GM19328 (cell line): ENCODE measurements at regions not wholly inside any gene's neighbourhood (a gene's known extent, or its start where the extent isn't known, plus 50 kb on each side); places are given as distances from the start of the nearest gene placed in this dataset.
"Not testable (repeated sequence)": the region's sequence is repeated elsewhere in the genome, so short reads cannot be mapped to it uniquely, and the experiment has no call there.

Experiments
- ATAC-seq: cut with Tn5 transposase; IDR thresholded peaks from one replicate; pipeline ENCODE4 v1.9.1; 2021; ENCODE audit warnings: mild to moderate bottlenecking, moderate library complexity; ENCODE audit not compliant: unreplicated experiment

DNA sequence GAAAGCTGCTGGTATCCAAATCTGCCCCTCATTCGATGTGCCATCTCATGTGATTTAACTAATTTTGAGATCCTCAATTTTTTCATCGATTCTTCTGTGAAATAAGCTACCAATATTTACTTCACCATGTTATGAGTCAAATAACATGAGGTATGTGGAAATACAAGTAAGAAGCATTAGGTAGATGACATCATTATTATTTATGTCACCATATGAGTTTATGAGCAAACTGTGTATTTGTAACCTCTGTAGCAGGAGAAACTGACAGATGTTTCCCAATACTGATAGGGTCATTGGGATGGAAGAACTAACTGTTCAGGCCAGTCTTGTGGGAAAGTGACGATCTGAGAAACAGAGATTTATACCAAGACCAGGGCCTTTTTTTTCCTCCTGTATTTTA lies 229.4 kb upstream of the GOT2 start:
- ATAC-seq = no peak

DNA sequence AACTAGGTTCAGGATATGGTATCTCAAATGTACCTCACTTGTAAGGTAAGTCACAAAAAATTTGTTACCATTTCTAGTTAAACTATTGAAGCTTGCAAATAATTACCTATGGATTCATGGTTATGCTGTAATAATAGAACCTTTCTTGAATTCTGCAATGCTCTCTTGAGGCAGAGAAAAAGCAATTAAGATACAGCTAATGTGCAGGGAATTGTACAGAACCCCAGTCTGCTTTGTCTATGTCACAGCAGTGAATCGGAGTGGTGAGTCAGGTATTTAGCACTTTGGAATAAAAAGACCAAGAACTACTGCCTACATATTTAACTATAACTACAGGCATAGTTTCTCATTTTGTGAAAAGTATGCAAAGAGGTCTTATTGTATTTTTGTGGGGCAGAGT lies 228.7 kb upstream of the GOT2 start:
- no peak for ATAC-seq

DNA sequence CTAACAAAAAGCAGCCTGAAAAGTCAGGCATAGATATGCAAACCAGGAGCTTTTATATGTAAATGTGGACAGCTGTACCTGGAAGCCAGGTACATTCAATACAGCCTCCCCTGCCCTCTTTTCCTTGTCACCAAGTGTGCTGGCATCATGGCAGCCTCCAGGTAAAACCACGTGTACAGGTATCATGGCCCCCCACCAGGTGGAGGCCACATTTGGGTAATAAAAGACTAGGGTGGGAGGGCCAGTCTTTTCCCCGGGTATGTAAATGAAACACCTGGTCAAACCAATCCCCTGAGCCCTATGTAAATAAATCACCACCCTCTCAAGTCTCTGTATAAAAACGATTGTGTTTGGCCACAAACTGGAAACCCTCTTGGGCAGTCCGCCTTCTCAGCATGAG lies 226.4 kb upstream of the GOT2 start:
- no peak for ATAC-seq

DNA sequence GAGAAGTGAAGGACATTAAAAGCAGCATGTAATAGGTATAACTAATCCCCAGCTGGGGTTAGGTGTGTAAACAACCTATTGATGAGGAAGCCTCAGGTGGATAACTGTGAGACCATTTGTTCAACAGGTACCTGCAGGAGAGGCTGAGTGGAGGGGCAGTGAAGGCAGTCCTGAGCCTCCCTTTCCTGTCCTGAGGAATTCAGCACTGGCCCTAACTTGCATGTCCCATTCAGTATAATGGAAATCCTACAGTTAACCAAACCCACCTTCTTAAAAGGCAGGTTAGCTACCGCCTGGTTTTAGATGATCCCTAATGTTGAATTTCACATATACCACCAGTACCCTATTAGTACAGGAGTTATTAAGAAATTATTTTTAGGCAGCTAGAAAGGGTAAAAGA lies 225.9 kb upstream of the GOT2 start:
- ATAC-seq = no peak

DNA sequence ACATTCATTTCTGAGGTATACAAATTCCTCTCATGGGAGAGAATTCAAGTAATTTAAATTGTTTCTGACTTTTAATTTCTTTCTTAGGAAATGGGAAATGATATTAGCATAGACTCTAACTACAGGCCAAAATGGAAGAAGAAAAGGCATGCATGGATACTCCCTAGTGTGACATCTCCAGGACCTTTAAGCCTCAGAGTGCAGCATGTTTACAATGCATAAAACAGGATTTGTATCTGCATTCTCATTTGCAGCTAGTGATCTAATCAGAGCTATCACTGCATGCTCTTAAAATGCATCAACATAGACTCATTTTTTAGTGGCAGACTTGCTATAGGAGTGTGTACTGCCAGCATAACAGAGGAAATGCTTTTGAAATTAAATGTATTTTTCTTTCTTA lies 224.6 kb upstream of the GOT2 start:
- no peak for ATAC-seq

DNA sequence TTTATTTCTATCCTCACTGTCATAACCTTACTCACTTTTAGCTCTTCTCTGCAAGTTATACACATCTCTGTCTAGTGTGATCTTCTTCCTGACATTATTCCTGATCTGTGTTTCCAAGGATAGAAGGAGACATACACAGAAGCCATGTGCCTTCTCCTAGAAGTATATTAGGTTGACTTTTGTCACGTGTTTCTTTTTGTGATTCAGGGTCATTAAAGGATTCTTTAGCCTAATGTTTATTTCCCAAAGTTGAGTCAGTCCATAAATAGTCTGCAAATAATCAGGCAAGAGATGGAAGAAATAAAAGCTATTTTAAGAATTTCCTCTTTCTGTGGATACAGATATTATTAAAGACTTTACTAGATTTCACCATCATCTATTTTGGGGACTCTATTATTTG lies 214.1 kb upstream of the GOT2 start:
- no peak for ATAC-seq

DNA sequence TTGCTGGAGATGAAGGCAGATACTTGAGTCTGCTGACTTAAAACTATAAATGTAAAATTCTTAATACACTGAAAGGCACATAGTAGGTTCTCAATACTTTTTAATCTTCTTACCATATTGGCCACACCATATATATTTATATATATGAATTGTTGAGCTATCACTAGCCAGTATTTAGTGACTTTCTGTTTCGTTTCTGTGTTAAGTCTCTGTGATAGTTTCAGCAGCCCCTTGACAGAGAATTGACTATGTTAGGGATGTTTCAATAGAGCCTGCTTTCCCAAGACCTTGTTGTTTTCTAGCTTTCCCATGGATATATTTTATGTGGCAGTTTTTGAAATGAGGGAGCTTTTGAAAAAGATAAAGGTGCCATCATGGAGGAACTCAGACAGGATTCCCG lies 206.5 kb upstream of the GOT2 start:
- no peak for ATAC-seq

DNA sequence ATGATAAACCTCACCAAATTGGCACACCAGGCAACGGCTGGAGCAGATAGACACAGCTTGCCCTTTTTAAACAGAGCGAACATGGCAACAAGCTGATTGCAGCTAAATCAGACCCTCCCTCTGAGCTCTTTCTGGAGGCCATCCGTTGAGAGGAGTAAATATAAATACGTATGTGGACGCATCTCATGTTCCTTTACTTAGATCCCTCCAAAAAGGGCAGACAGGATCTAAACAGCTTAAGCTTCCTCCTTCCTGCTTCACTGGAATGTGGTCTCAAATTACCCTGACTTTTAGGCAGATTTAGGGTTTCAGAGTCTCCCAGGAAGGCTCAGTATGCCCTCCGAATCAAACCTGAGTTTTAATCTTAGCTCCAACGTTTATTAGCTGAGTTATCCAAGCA lies 204.7 kb upstream of the GOT2 start:
- no peak for ATAC-seq

DNA sequence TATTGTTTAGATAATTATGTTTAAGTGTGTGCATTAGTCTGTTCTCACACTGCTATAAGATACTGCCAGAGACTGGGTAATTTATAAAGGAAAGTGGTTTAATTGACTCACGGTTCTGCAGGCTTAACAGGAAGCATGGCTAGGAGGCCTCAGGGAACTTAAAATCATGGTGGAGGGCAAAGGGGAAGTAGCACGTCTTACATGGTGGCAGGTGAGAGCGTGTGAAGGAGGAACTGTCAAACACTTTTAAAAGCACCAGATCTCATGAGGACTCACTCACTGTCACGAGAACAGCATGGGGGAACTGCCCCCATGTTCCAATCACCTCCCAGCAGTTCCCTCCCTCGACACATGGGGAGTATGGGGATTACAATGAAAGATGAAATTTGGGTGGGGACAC lies 203.5 kb upstream of the GOT2 start:
- ATAC-seq = no peak

DNA sequence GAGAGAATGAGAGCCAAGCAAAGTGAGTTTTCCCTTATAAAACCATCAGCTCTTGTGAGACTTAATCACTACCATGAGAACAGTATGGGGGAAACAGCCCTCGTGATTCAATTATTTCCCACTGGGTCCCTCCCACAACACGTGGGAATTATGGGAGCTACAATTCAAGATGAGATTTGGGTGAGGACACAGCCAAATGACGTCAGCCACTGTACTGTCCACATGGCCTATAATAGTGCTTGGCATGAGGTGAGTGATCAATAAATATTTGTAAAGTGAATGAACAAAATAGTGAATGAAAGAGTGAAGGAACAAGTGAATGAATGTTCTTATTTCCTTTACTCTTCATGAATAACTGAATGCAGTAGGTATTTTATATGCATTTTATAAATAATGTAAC lies 199.1 kb upstream of the GOT2 start:
- no peak for ATAC-seq

DNA sequence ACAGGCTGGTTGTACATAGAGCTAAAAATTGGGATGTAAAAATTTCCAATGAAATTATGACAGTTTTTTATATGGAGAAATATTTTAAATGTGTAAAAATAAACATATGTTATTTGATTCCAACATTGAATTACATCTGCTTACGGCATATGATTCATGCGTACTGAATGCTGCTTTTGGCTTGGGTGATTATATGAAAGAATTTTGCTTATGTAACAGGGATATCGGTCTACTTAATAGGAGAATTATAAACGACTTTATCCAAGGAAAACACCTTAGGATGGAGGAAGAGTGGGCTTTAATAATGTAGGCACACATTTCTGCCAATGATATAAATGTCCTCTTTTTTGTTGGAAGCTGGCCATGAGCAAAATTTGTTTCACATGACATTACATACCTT lies 197.3 kb upstream of the GOT2 start:
- no peak for ATAC-seq

DNA sequence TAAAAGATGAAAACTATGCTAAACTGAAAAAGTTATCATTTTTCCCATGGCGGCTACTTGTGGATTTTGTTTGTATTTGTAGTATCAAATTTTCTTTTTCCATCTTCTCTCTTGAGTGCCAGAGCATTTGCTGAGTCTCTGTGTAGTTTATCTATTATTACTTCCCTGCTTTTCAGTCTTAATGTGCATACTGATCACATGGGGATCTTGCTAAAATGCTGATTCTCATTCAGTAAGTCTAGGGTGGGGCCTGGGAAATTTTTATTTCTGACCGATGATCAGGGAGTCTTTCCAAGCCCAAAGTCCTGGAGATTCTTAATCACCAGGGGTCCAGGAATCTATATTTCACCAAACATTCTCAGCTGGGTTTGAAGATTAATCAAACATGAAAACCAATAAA lies 189.0 kb upstream of the GOT2 start:
- no peak for ATAC-seq

DNA sequence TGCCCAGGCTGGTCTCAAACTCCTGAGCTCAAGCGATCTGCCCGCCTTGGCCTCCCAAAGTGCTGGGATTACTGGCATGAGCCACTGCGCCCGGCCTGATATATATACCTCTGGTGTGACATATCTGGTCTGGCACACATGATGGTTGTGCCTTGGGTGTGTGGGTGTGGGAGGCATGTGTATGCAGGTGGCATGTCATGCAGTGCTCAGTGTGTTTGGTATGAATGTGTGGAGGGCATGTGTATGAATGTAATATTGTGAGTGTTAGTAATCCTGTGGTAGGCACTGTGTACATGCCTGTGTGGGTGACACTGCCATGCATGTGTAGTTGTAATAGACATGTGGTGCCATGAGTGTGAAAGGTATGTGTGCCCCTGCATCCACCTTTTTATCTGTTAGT lies 179.3 kb upstream of the GOT2 start:
- ATAC-seq = no peak

DNA sequence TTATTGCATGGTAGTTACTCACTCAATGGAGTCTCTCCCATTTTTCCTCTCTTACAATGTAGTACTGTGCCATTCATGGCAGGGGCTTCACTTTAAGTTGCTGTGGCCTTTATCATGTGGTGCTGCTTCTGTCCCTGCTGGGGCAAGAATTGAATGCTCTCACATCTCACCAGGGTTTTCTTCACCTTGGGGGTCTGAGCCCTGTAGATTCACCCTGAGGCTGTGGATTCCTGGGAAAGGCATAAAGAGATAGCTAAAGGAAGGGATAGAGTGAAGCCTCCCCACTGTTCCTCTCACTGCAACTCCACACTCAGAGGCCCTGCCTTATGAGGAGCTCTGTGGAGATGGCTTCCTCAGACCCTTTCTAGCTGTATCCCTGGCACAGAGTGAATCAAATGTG lies 178.5 kb upstream of the GOT2 start:
- no peak for ATAC-seq

DNA sequence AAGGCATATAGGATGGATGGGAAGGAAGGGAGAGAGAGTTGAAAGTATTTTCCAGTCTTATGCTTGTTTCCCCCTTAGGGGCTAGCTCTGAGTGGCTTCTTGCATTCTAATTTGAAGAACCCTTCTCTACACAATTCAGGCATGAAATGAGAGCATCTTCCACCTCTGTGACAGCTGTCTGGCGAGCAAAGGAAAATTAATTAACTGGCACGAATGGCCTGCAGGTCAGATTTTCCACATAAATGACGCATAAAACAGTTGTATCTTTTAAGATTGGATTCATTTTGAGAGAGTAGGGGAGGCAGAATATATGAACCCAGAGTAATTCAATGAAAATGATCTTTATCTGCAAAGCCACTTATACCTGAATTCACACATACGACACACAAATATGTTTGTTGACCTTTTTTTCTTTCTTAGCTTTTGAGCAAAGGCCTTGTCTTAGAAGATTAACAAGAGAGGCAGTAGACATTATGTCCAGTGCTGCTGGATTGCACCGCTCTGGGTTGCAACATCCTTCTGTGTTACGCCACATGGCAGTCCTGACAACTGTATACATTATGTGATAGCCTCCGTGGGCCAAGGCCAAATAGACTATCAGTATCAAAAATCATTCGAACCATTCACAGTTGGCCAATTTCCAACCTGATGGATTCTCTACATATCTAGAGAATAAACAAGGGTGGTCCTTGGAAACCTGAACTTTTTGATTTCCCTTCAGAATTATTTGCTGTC lies 173.0 kb upstream of the GOT2 start:
- no peak for ATAC-seq

DNA sequence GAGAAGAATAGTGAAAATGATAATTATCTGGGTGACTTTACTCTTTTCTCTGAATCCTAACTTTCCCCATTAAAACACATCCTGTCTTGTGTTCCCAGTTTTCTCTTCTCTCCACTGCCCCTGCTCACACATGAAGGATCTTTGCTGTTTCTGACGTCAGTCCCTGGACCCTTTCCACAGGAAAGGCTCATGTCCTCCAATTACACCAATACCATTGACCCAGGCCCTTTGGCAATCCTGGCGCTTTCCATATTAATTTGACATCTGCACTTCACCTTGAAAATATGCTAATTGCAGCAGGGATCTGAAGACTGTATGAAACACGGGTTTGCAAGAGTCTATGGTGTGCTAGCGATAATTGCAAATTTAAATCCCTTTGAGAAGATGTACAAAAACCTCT lies 170.2 kb upstream of the GOT2 start:
- no peak for ATAC-seq

DNA sequence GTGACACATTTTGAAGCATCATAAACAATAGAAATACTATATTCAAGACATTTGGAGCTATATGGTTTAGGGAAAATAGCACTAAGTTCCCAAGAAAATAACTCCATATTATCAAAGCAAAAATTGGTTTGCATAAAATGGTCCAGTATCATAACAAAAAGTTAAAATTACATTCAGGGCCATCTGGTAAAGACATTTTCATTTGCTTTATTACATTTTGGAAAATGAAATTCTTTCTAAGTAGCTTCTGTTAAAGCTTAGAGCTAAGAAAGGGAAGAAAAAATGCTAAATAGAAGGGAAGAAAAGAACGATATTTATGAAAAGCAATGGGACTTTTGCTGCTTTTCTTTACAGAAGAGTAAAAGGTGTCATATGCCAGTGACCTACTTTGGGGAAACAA lies 155.4 kb upstream of the GOT2 start:
- no peak for ATAC-seq

DNA sequence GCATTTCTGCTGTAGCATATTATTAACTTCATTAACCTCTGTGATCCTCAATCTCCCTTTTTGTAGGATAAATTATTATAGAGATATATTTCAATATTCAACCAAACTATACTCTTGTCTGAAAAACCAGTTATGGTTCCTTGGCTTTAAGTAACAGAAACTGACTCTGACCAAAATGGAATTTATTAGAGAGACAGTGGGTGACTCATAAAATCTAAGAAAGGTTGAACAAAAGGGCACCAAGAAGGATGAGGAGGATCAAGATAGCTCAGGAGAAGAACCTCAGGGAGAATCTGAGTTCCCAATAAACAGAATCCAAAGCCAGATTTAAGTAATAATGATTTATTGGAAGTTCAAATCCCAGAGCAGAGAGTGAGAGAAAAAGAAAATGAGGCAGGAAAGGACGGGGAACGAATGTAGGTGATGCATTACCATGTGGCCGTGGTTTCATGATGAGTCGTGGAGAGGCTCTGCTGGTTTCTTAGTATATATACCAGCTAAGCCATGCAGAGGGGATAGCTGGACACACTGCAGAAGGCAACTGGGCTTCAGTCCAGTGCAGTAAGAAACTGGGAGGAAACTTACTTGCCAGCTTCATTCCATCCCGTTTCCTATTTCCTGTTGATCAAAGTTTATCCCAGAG lies 151.5 kb upstream of the GOT2 start:
- ATAC-seq = no peak

DNA sequence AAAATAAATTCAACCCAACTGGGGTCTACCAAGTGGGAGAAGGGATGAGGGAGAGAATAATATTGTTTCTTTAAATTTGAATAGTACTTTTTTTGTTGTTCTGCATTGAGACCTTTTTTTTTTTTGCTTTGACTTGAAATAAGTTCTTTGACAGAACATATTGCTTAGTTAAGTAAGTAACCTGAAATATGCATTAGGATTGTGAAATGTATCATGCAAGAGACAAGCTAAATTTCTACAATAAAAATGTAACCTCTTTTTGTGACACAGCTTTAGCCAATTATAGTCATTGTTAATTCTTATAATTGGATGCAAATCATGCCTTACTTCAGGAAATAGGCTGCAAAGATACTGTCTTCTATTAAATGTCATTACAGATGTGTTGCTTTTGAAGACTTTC lies 150.0 kb upstream of the GOT2 start:
- ATAC-seq = no peak

DNA sequence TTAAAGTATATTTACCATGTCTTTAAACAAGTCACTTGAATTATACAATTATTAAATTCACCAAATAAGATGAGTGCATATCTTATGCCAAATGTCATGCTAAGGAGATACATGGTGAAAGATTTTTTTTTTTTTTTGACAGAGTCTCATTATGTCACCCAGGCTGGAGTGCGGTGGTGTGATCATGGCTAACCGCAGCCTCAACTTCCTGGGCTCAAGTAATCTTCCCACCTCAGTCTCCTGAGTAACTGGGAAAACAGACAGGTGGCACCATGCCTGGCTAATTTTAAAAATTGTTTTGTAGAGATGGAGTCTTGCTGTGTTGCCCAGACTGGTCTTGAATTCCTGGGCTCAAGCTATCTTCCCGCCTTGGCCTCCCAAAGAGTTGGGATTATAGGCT lies 149.0 kb upstream of the GOT2 start:
- ATAC-seq = no peak

DNA sequence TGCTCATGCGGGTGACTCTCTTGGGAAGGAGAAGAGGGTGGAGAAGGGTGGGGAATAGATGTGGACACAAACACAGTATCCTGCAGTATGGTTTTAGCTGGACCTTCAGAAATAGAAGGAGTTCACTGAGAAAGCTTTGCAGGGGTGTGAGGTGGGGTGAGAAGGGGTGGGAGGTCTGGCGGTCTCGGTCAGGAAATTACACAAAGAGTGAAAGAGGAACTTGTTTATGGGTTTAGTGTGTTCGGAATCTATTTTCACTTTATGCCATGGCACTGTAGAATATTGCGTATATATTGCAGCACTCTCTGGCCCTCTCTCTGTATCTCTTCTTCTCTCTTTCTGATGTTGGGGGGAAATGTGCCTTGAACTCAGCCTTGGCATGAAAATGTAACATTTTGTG lies 148.2 kb upstream of the GOT2 start:
- peak; percentile 95 for ATAC-seq

DNA sequence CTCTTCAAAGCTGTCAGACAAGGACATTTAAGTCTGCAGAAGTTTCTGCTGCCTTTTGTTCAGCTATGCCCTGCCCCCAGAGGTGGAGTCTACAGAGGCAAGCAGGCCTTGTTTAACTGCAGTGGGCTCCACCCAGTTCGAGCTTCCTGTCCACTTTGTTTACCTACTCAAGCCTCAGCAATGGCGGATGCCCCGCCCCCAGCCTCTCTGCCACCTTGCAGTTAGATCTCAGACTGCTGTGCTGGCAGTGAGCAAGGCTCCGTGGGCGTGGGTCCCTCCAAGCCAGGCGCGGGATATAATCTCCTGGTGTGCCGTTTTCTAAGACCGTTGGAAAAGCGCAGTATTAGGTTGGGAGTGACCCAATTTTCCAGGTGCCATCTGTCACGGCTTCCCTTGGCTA lies 144.5 kb upstream of the GOT2 start:
- ATAC-seq = not testable (repeated sequence)

DNA sequence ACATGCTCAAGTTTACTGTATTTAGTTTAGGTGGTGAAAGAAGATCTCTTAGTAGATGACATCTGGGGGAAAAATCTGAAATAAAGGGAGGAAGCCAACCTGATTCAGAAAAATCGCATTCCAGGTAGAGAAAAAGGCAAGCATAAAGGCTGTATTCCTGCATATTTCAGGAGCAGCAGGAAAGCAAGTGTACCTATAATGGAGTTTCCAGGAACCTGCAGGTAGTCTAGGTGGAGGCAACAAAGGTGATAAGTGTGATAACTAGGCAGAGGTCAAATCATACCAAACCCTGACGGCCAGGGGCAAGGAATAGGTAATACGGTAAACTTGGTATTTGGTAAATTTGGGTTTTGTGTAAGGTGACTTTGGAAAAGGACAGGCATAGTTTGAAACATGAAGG lies 132.8 kb upstream of the GOT2 start:
- no peak for ATAC-seq
